ENCODE measurements at regions not wholly inside any gene's neighbourhood (a gene's known extent, or its start where the extent isn't known, plus 50 kb on each side); places are given as distances from the start of the nearest gene placed in this dataset.

DNA sequence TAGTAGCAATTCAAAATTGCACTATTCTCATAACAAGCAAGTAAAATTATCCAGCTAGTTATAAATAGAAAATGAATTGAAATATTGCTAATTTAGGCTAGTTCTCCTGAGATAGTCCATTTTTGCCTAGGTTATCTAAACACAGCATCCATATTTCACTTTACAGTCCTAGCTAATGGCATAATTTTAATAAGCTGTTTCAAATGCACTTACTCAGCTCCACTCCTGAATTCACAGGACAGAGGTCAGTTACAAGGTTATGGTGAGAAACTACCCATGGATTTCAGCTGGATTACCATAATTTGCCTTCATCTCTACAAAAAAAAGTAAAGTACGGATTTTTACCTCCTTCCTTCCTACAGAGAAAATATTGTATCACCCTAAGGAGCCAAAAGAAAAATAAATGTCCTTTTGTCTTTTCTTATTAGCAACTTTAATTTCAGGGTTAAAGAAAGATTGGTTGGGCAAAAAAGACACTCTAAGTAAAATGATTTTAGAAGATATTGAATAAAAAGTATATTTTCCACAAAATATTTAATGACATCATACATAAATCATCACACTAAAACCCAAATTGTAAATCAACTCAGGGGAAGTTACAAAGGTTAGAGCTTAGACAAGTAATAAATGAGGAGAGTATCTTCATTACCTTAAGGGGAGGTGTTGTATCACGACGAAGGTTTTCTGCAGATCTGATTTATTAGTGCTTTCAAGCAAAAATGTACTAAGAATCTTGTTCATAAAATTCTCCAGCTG, 377.4 kb downstream of the C12orf50 start:
- in situ Hi-C loops (cut with MboI), result no loop called here
- no peak for DNase-seq
- no peak overlapping the region for H3K9ac ChIP-seq
- H3K27me3 ChIP-seq (replicated peaks; ENCODE audit: insufficient read depth), result no peaks in the 10 kb centered on the region
- H3K36me3 ChIP-seq (ENCODE audit: low read depth), result no peaks in the 10 kb centered on the region
- 43 to 44% methylated on average over 3 of the region's 3 CpGs for WGBS, 2 experiments (ENCODE audit: low coverage in 1 of 2, low lambda C conversion rate in 2 of 2, missing lambda C conversion rate in 2 of 2)
- no peaks in the 10 kb centered on the region for H3K79me2 ChIP-seq (ENCODE audit: insufficient read depth)
- H3K4me2 ChIP-seq (ENCODE audit: unreplicated experiment), result no peak overlapping the region
- no peak overlapping the region for H3K4me3 ChIP-seq
- H3K4me1 ChIP-seq (ENCODE audit: insufficient read depth), result no peaks in the 10 kb centered on the region
- H2AFZ ChIP-seq, result no peak overlapping the region
- no peaks in the 10 kb centered on the region for H3F3A ChIP-seq (ENCODE audit: insufficient read depth)
- no peak overlapping the region for H3K27ac ChIP-seq
- H4K20me1 ChIP-seq (ENCODE audit: insufficient read depth), result no peaks in the 10 kb centered on the region
- H3K9me3 ChIP-seq (ENCODE audit: low read depth), result no peaks in the 10 kb centered on the region
- TF ChIP-seq EZH2 (IDR thresholded peaks at IDR 0.05; ENCODE audit: insufficient read depth, poor library complexity, severe bottlenecking), result no peak
- TF ChIP-seq EZH2phosphoT487 (IDR thresholded peaks at IDR 0.05; ENCODE audit: insufficient read depth, low read depth), result no peak
- no peaks in the 10 kb centered on the region for H3K9me2 ChIP-seq (ENCODE audit: insufficient read depth)

DNA sequence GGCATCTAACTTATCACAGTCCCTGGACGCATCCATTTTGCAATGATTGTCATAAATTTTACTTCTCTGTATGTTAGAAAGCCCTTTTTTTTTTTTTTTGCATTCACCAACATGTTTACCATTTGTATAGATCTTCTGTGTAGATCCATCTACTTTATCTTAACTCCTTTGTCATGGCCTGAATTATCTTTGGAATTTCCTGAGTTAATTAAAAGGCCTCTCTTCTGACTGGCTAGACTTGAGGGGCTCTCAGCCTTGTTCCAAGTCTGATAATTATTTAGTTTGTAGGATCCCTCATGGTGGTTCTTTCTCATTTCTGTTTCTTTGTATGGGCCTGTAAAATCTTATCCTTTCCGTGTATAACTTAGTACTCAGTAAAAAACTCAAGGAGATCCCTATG, 387.0 kb downstream of the C12orf50 start:
- in situ Hi-C loops (cut with MboI), result no loop called here
- no peak overlapping the region for H3K27ac ChIP-seq
- no peak overlapping the region for H3K4me2 ChIP-seq (ENCODE audit: unreplicated experiment)
- no peaks in the 10 kb centered on the region for H3K79me2 ChIP-seq (ENCODE audit: insufficient read depth)
- no peaks in the 10 kb centered on the region for H4K20me1 ChIP-seq (ENCODE audit: insufficient read depth)
- H3K9me2 ChIP-seq (ENCODE audit: insufficient read depth), result peaks cover 8% of the 10 kb centered on the region; the same call in 1 of the 2 replicates
- no peak overlapping the region for H3K9ac ChIP-seq
- H2AFZ ChIP-seq, result no peak overlapping the region
- WGBS, 2 experiments (ENCODE audit: low coverage in 1 of 2, low lambda C conversion rate in 2 of 2, missing lambda C conversion rate in 2 of 2), result 42 to 46% methylated on average over 2 of the region's 2 CpGs
- TF ChIP-seq EZH2 (IDR thresholded peaks at IDR 0.05; ENCODE audit: insufficient read depth, poor library complexity, severe bottlenecking), result no peak
- no peak for TF ChIP-seq EZH2phosphoT487 (IDR thresholded peaks at IDR 0.05; ENCODE audit: insufficient read depth, low read depth)
- H3K4me1 ChIP-seq (ENCODE audit: insufficient read depth), result no peaks in the 10 kb centered on the region
- DNase-seq, result no peak
- H3K36me3 ChIP-seq (ENCODE audit: low read depth), result no peaks in the 10 kb centered on the region
- H3K4me3 ChIP-seq, result no peak overlapping the region
- H3K27me3 ChIP-seq (replicated peaks; ENCODE audit: insufficient read depth), result no peaks in the 10 kb centered on the region
- no peaks in the 10 kb centered on the region for H3F3A ChIP-seq (ENCODE audit: insufficient read depth)
- H3K9me3 ChIP-seq (ENCODE audit: low read depth), result no peaks in the 10 kb centered on the region

DNA sequence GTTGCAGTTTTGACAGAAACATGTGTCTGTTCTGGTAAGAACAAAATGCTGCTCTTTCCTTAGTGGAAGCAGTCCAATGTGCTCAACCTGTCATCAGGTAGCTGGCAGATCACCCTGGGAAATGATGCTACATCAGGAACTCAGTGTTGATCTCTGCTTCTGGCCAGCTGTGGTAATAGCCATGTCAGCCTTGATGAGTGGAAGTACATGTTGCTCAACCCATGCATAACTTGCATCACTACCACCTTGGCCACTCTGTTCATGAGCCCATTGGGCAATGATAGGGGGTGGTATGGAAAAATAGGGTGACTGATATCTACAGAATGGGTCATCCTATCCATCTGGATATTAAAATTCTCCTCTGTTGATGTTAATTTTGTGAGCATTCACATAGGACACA, 411.0 kb downstream of the C12orf50 start:
- Histone ChIP-seq H3F3A (ENCODE audit: insufficient read depth) (no peaks in the 10 kb centered on the region), H3K9ac (no peak overlapping the region), H3K79me2 (ENCODE audit: insufficient read depth) (no peaks in the 10 kb centered on the region), H2AFZ (no peak overlapping the region), H4K20me1 (ENCODE audit: insufficient read depth) (no peaks in the 10 kb centered on the region), H3K36me3 (ENCODE audit: low read depth) (no peaks in the 10 kb centered on the region), H3K9me2 (ENCODE audit: insufficient read depth) (no peaks in the 10 kb centered on the region), H3K27me3 (replicated peaks; ENCODE audit: insufficient read depth) (no peaks in the 10 kb centered on the region), H3K9me3 (ENCODE audit: low read depth) (no peaks in the 10 kb centered on the region), H3K27ac (no peak overlapping the region), H3K4me1 (ENCODE audit: insufficient read depth) (no peaks in the 10 kb centered on the region), H3K4me2 (ENCODE audit: unreplicated experiment) (no peak overlapping the region), H3K4me3 (no peak overlapping the region)
- no peak for DNase-seq
- TF ChIP-seq EZH2 (IDR thresholded peaks at IDR 0.05; ENCODE audit: insufficient read depth, poor library complexity, severe bottlenecking) (no peak), EZH2phosphoT487 (IDR thresholded peaks at IDR 0.05; ENCODE audit: insufficient read depth, low read depth) (no peak)
- in situ Hi-C loops (cut with MboI), result no loop called here

DNA sequence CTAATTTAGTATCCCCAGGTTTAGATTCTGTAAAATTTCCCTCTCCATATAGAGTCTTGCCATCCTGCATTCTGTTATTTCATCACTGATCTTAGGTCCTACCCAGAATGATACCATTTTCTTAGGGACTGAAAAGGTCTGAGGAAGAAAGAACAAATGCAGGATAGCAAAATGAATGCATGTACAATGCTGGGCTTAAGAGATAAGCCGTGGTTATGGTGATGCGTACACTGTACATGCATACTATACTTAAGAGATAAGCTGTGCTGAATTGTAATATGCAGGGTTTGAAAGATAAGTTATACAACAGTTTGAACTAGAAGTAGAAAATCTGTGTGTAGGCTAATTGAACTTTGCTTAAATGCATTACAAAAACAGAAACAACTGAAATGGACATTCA, 416.2 kb downstream of the C12orf50 start:
- DNase-seq, result no peak
- Histone ChIP-seq H3F3A (ENCODE audit: insufficient read depth) (no peaks in the 10 kb centered on the region), H3K79me2 (ENCODE audit: insufficient read depth) (no peaks in the 10 kb centered on the region), H3K9me3 (ENCODE audit: low read depth) (no peaks in the 10 kb centered on the region), H2AFZ (no peak overlapping the region), H3K36me3 (ENCODE audit: low read depth) (no peaks in the 10 kb centered on the region), H3K4me2 (ENCODE audit: unreplicated experiment) (no peak overlapping the region), H3K27me3 (replicated peaks; ENCODE audit: insufficient read depth) (no peaks in the 10 kb centered on the region), H4K20me1 (ENCODE audit: insufficient read depth) (no peaks in the 10 kb centered on the region), H3K4me3 (no peak overlapping the region), H3K4me1 (ENCODE audit: insufficient read depth) (no peaks in the 10 kb centered on the region), H3K9ac (no peak overlapping the region), H3K9me2 (ENCODE audit: insufficient read depth) (no peaks in the 10 kb centered on the region), H3K27ac (no peak overlapping the region)
- in situ Hi-C loops (cut with MboI), result no loop called here
- WGBS, 2 experiments (ENCODE audit: low coverage in 1 of 2, low lambda C conversion rate in 2 of 2, missing lambda C conversion rate in 2 of 2), result 55 to 56% methylated on average over 2 of the region's 2 CpGs
- TF ChIP-seq EZH2phosphoT487 (IDR thresholded peaks at IDR 0.05; ENCODE audit: insufficient read depth, low read depth) (no peak), EZH2 (IDR thresholded peaks at IDR 0.05; ENCODE audit: insufficient read depth, poor library complexity, severe bottlenecking) (no peak)

DNA sequence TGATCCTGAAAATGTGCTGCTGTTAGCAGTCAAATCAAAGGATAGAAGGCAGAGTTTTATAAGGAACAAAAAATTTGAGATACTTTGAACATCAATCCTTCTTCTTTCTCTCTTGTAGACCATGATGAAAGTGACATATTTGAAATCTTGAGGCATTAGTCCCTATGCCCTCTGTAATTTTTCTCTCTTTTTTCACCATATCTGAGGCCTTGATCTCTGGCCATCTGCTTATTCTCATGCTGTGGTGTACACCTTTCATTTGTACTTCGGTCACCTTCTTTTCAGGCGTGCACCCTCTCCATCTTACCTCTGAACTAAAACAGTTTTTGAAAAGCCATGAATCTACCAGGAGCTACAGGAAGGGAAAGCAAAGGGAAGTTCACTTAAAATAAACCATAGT, 420.9 kb downstream of the C12orf50 start:
- Histone ChIP-seq H3K4me3 (no peak overlapping the region), H3K9ac (no peak overlapping the region), H3K4me2 (ENCODE audit: unreplicated experiment) (no peak overlapping the region), H3K4me1 (ENCODE audit: insufficient read depth) (no peaks in the 10 kb centered on the region), H4K20me1 (ENCODE audit: insufficient read depth) (no peaks in the 10 kb centered on the region), H3K27ac (no peak overlapping the region), H3K9me3 (ENCODE audit: low read depth) (no peaks in the 10 kb centered on the region), H2AFZ (no peak overlapping the region), H3K36me3 (ENCODE audit: low read depth) (no peaks in the 10 kb centered on the region), H3F3A (ENCODE audit: insufficient read depth) (no peaks in the 10 kb centered on the region), H3K9me2 (ENCODE audit: insufficient read depth) (no peaks in the 10 kb centered on the region), H3K27me3 (replicated peaks; ENCODE audit: insufficient read depth) (no peaks in the 10 kb centered on the region), H3K79me2 (ENCODE audit: insufficient read depth) (no peaks in the 10 kb centered on the region)
- in situ Hi-C loops (cut with MboI), result no loop called here
- WGBS, 2 experiments (ENCODE audit: low coverage in 1 of 2, low lambda C conversion rate in 2 of 2, missing lambda C conversion rate in 2 of 2), result 25 to 27% methylated on average over 2 of the region's 2 CpGs
- no peak for TF ChIP-seq EZH2 (IDR thresholded peaks at IDR 0.05; ENCODE audit: insufficient read depth, poor library complexity, severe bottlenecking)
- no peak for TF ChIP-seq EZH2phosphoT487 (IDR thresholded peaks at IDR 0.05; ENCODE audit: insufficient read depth, low read depth)
- no peak for DNase-seq
